Thyroid gland (tissue), 4 donors: ENCODE measurements at regions not wholly inside any gene's neighbourhood (a gene's known extent, or its start where the extent isn't known, plus 50 kb on each side); places are given as distances from the start of the nearest gene placed in this dataset.

Experiments
- POLR2A ChIP-seq, 2 donors: fragments of 450-650 bp; IDR thresholded peaks; one replicate each; pipeline ENCODE4 v1.6.1; 2017; ENCODE audit warnings: antibody characterized with exemption in 2 of 2, mild to moderate bottlenecking in 2 of 2, moderate library complexity in 1 of 2
- TF ChIP-seq, protein P1 (sequence below), 6 experiments: fragments of 200-600 bp in 3 of 6; fragments of 450-650 bp in 3 of 6; sonication (generic) in 3 of 6; IDR thresholded peaks; one replicate each; pipeline ENCODE4 v1.5.1; 2016 to 2019; ENCODE audit warnings: antibody characterized with exemption in 6 of 6, mild to moderate bottlenecking in 2 of 6, inconsistent platforms in 1 of 6, moderate library complexity in 1 of 6

DNA sequence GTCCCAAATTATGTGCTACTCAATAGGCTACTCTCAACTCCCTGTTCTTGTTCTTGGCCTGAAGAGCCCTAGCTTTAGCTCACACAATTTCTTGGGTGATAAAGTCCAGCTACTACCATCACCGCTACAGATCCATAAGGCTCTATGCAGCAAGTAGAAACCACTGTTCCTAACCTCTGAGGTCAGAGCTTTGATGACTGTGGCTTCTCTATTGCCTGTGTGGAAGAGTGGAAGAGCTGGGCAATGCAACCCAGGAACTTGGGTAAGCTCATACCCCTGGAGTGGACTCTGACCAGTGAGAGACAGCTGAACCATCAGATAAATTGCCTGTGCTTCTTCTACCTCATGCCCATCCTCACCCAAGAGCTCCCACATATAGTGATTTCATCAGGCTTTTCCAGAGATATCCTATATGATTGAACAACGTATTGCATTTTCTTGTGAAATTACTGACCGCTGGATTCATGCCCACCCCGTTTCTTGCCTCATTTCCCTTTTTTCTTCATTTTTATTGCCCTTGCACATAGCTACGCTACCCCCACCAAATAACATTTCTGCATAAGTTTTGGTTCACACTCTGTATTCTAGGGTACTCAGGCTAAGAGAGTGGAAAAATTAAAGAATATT is 172.3 kb upstream of the MBNL1 start:
- TF ChIP-seq, protein P1, sequence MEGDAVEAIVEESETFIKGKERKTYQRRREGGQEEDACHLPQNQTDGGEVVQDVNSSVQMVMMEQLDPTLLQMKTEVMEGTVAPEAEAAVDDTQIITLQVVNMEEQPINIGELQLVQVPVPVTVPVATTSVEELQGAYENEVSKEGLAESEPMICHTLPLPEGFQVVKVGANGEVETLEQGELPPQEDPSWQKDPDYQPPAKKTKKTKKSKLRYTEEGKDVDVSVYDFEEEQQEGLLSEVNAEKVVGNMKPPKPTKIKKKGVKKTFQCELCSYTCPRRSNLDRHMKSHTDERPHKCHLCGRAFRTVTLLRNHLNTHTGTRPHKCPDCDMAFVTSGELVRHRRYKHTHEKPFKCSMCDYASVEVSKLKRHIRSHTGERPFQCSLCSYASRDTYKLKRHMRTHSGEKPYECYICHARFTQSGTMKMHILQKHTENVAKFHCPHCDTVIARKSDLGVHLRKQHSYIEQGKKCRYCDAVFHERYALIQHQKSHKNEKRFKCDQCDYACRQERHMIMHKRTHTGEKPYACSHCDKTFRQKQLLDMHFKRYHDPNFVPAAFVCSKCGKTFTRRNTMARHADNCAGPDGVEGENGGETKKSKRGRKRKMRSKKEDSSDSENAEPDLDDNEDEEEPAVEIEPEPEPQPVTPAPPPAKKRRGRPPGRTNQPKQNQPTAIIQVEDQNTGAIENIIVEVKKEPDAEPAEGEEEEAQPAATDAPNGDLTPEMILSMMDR (IDR thresholded peaks at IDR 0.05), result no peak
- TF ChIP-seq POLR2A (IDR thresholded peaks at IDR 0.05), result no peak
